ENCODE measurements at regions not wholly inside any gene's neighbourhood (a gene's known extent, or its start where the extent isn't known, plus 50 kb on each side); places are given as distances from the start of the nearest gene placed in this dataset.
"Not testable (repeated sequence)": the region's sequence is repeated elsewhere in the genome, so short reads cannot be mapped to it uniquely, and the experiment has no call there.

GRCh38 chr6:84587994-84588696 is 176.3 kb downstream of the TBX18 start:
- ATAC-seq (ENCODE audit: low FRiP score); H3K36me3 ChIP-seq (ENCODE audit: control insufficient read depth in 1 of 2, insufficient read depth in 2 of 2, low read length in 1 of 2); H3K4me1 ChIP-seq (ENCODE audit: control insufficient read depth in 1 of 2, insufficient read depth in 2 of 2, low read length in 2 of 2); H3K27ac ChIP-seq (ENCODE audit: low read depth in 1 of 2, low read length in 2 of 2); intact Hi-C loops (cut with DNase I); H3K27me3 ChIP-seq (ENCODE audit: control insufficient read depth in 1 of 2, insufficient read depth in 2 of 2, low read length in 1 of 2); H3K9me3 ChIP-seq (ENCODE audit: control insufficient read depth, low read length); H3K4me3 ChIP-seq (ENCODE audit: low read length in 2 of 2); DNase-seq: not testable (repeated sequence)
- 80 to 84% methylated on average over 18 to 21 of the region's 21 CpGs for WGBS, 2 donors

- H3K36me3 ChIP-seq (ENCODE audit: control insufficient read depth in 1 of 2, insufficient read depth in 2 of 2, low read length in 1 of 2); DNase-seq; H3K9me3 ChIP-seq (ENCODE audit: control insufficient read depth, low read length); H3K4me1 ChIP-seq (ENCODE audit: control insufficient read depth in 1 of 2, insufficient read depth in 2 of 2, low read length in 2 of 2); H3K4me3 ChIP-seq (ENCODE audit: low read length in 2 of 2); H3K27me3 ChIP-seq (ENCODE audit: control insufficient read depth in 1 of 2, insufficient read depth in 2 of 2, low read length in 1 of 2); intact Hi-C loops (cut with DNase I); ATAC-seq (ENCODE audit: low FRiP score); H3K27ac ChIP-seq (ENCODE audit: low read depth in 1 of 2, low read length in 2 of 2): not testable (repeated sequence)
- 95 to 96% methylated on average over 27 to 28 of the region's 28 CpGs for WGBS, 2 donors
Measured at GRCh38 chr6:84587202-84587940, 177.0 kb downstream of the TBX18 start.

- peaks cover 1% of the 10 kb centered on the region for H3K9me3 ChIP-seq (ENCODE audit: control insufficient read depth, low read length)
- no peak overlapping the region for H3K27ac ChIP-seq (ENCODE audit: low read depth in 1 of 2, low read length in 2 of 2)
- WGBS, 2 donors: 44 to 45% methylated on average over 5 of the region's 5 CpGs
- ATAC-seq (ENCODE audit: low FRiP score) (no peak), DNase-seq (no peak)
- intact Hi-C loops (cut with DNase I): no loop called here
- H3K4me3 ChIP-seq (ENCODE audit: low read length in 2 of 2): no peak overlapping the region
- no peaks in the 10 kb centered on the region for H3K27me3 ChIP-seq (ENCODE audit: control insufficient read depth in 1 of 2, insufficient read depth in 2 of 2, low read length in 1 of 2)
- peaks cover 0 to 2% of the 10 kb centered on the region in 2 donors for H3K4me1 ChIP-seq (ENCODE audit: control insufficient read depth in 1 of 2, insufficient read depth in 2 of 2, low read length in 2 of 2)
- no peaks in the 10 kb centered on the region for H3K36me3 ChIP-seq (ENCODE audit: control insufficient read depth in 1 of 2, insufficient read depth in 2 of 2, low read length in 1 of 2)
Measured at GRCh38 chr6:84583784-84584183, 180.6 kb downstream of the TBX18 start.

GRCh38 chr6:84582997-84583396 is 181.4 kb downstream of the TBX18 start:
- H3K27ac ChIP-seq (ENCODE audit: low read depth in 1 of 2, low read length in 2 of 2): no peak overlapping the region
- H3K27me3 ChIP-seq (ENCODE audit: control insufficient read depth in 1 of 2, insufficient read depth in 2 of 2, low read length in 1 of 2): no peaks in the 10 kb centered on the region
- ATAC-seq (ENCODE audit: low FRiP score) (no peak), DNase-seq (no peak)
- intact Hi-C loops (cut with DNase I): no loop called here
- peaks cover 1% of the 10 kb centered on the region for H3K9me3 ChIP-seq (ENCODE audit: control insufficient read depth, low read length)
- peaks cover 0 to 2% of the 10 kb centered on the region in 2 donors for H3K4me1 ChIP-seq (ENCODE audit: control insufficient read depth in 1 of 2, insufficient read depth in 2 of 2, low read length in 2 of 2)
- H3K36me3 ChIP-seq (ENCODE audit: control insufficient read depth in 1 of 2, insufficient read depth in 2 of 2, low read length in 1 of 2): no peaks in the 10 kb centered on the region
- H3K4me3 ChIP-seq (ENCODE audit: low read length in 2 of 2): no peak overlapping the region
- WGBS, 2 donors: 68 to 74% methylated on average over 2 of the region's 2 CpGs

GRCh38 chr6:84581494-84582259 is 182.7 kb downstream of the TBX18 start:
- no peaks in the 10 kb centered on the region for H3K36me3 ChIP-seq (ENCODE audit: control insufficient read depth in 1 of 2, insufficient read depth in 2 of 2, low read length in 1 of 2)
- intact Hi-C loops (cut with DNase I): no loop called here
- ATAC-seq (ENCODE audit: low FRiP score): no peak
- no peak for DNase-seq
- 82% methylated on average over 4 of the region's 4 CpGs for WGBS, 2 donors
- peaks cover 0 to 2% of the 10 kb centered on the region in 2 donors for H3K4me1 ChIP-seq (ENCODE audit: control insufficient read depth in 1 of 2, insufficient read depth in 2 of 2, low read length in 2 of 2)
- H3K4me3 ChIP-seq (ENCODE audit: low read length in 2 of 2): no peak overlapping the region
- H3K9me3 ChIP-seq (ENCODE audit: control insufficient read depth, low read length): peaks cover 1% of the 10 kb centered on the region
- no peaks in the 10 kb centered on the region for H3K27me3 ChIP-seq (ENCODE audit: control insufficient read depth in 1 of 2, insufficient read depth in 2 of 2, low read length in 1 of 2)
- no peak overlapping the region for H3K27ac ChIP-seq (ENCODE audit: low read depth in 1 of 2, low read length in 2 of 2)

- H3K36me3 ChIP-seq (ENCODE audit: control insufficient read depth in 1 of 2, insufficient read depth in 2 of 2, low read length in 1 of 2): no peaks in the 10 kb centered on the region
- ATAC-seq (ENCODE audit: low FRiP score): no peak
- H3K9me3 ChIP-seq (ENCODE audit: control insufficient read depth, low read length): peaks cover 1% of the 10 kb centered on the region
- WGBS, 2 donors: 0% methylated on average over 1 of the region's 1 CpG
- intact Hi-C loops (cut with DNase I): loop anchor here in 1 of 2 donors (10.0 kb wide), 1 partner anchor 185 kb away; the partner anchor contains the start of gene TBX18
- H3K27me3 ChIP-seq (ENCODE audit: control insufficient read depth in 1 of 2, insufficient read depth in 2 of 2, low read length in 1 of 2): no peaks in the 10 kb centered on the region
- H3K4me3 ChIP-seq (ENCODE audit: low read length in 2 of 2): no peak overlapping the region
- no peak for DNase-seq
- no peak overlapping the region for H3K27ac ChIP-seq (ENCODE audit: low read depth in 1 of 2, low read length in 2 of 2)
- peaks cover 0 to 2% of the 10 kb centered on the region in 2 donors for H3K4me1 ChIP-seq (ENCODE audit: control insufficient read depth in 1 of 2, insufficient read depth in 2 of 2, low read length in 2 of 2)
Measured at GRCh38 chr6:84579404-84579803, 185.0 kb downstream of the TBX18 start.

- Histone ChIP-seq H3K27ac (ENCODE audit: low read depth in 1 of 2, low read length in 2 of 2) (no peak overlapping the region), H3K4me1 (ENCODE audit: control insufficient read depth in 1 of 2, insufficient read depth in 2 of 2, low read length in 2 of 2) (no peaks in the 10 kb centered on the region), H3K36me3 (ENCODE audit: control insufficient read depth in 1 of 2, insufficient read depth in 2 of 2, low read length in 1 of 2) (no peaks in the 10 kb centered on the region), H3K9me3 (ENCODE audit: control insufficient read depth, low read length) (peaks cover 1% of the 10 kb centered on the region), H3K27me3 (ENCODE audit: control insufficient read depth in 1 of 2, insufficient read depth in 2 of 2, low read length in 1 of 2) (no peaks in the 10 kb centered on the region), H3K4me3 (ENCODE audit: low read length in 2 of 2) (no peak overlapping the region)
- ATAC-seq (ENCODE audit: low FRiP score) (no peak), DNase-seq (no peak)
- intact Hi-C loops (cut with DNase I): loop anchor here in 1 of 2 donors (10.0 kb wide), 1 partner anchor 189 kb away; the partner anchor contains the start of gene TBX18
Measured at GRCh38 chr6:84576029-84576428, 188.4 kb downstream of the TBX18 start.

- no peaks in the 10 kb centered on the region for H3K36me3 ChIP-seq (ENCODE audit: control insufficient read depth in 1 of 2, insufficient read depth in 2 of 2, low read length in 1 of 2)
- WGBS, 2 donors: 54 to 72% methylated on average over 1 of the region's 1 CpG
- H3K9me3 ChIP-seq (ENCODE audit: control insufficient read depth, low read length): peaks cover 1% of the 10 kb centered on the region
- ATAC-seq (ENCODE audit: low FRiP score): no peak
- H3K4me1 ChIP-seq (ENCODE audit: control insufficient read depth in 1 of 2, insufficient read depth in 2 of 2, low read length in 2 of 2): no peaks in the 10 kb centered on the region
- no peak overlapping the region for H3K4me3 ChIP-seq (ENCODE audit: low read length in 2 of 2)
- H3K27me3 ChIP-seq (ENCODE audit: control insufficient read depth in 1 of 2, insufficient read depth in 2 of 2, low read length in 1 of 2): no peaks in the 10 kb centered on the region
- H3K27ac ChIP-seq (ENCODE audit: low read depth in 1 of 2, low read length in 2 of 2): no peak overlapping the region
- intact Hi-C loops (cut with DNase I): loop anchor here in 1 of 2 donors (10.0 kb wide), 1 partner anchor 190 kb away; the partner anchor contains the start of gene TBX18
- no peak for DNase-seq
Measured at GRCh38 chr6:84575264-84575663, 189.1 kb downstream of the TBX18 start.

All from aorta (tissue), 5 donors.